GM12891 (cell line): ENCODE measurements at regions not wholly inside any gene's neighbourhood (a gene's known extent, or its start where the extent isn't known, plus 50 kb on each side); places are given as distances from the start of the nearest gene placed in this dataset.

ENCODE experiments used
- POLR2A ChIP-seq: IDR thresholded peaks from 2 replicates; pipeline ENCODE4 v1.6.1; 2011; ENCODE audit warnings: low read depth, low read length, control low read depth
- POLR2AphosphoS5 ChIP-seq: IDR thresholded peaks from 2 replicates; pipeline ENCODE4 v1.6.1; 2011; ENCODE audit warnings: low read depth, low read length, control low read depth
- POU2F2 ChIP-seq: IDR thresholded peaks from 2 replicates; pipeline ENCODE4 v1.6.1; 2011; ENCODE audit warnings: low read depth, mild to moderate bottlenecking, control low read depth, low read length, moderate library complexity
- TAF1 ChIP-seq: IDR thresholded peaks from 2 replicates; pipeline ENCODE4 v1.6.1; 2011; ENCODE audit warnings: low read depth, low read length, control low read depth

DNA sequence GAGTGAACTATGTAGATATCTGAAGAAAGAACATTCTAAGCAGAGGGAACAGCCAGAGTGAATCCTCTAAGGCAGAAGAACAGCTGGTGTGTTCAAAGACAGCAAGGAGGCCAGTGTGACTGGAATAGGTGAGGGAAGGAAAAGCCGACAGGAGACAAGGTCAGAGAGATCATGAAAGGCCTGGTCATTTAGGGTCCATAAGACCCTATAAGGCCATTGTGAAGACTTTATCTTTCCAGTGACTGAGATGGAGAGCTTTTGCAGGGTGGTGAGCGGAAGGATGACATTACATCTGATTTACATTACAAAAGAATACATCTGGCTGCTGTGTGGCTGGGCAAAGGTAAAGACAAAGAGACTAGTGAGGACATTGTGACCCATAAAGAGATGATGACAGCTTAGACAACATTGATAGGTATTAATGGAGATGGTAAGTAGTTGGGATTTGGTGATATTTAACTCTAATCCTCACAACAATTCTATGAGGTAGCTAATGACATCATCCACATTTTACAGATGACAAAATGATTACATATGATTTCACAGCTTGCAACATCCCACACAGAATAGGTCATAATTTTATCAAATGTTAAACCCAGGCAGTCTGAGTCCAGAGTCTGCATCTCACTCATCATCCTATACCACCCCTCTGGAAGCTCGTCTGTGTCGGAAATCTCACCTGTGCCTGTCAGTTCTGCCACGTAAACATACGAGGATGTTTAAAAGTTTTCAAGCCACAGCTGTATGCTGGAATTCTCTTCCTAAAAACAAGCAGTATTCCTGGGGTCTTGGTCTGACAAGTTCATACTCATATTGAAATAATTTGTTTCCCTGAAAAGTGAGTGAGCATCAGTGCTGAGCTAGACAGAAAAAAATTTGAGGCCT lies 70.2 kb upstream of the PIK3R4 start:
- TF ChIP-seq POLR2AphosphoS5 (no peak), POU2F2 (no peak), POLR2A (no peak), TAF1 (no peak)
